ENCODE measurements at regions not wholly inside any gene's neighbourhood (a gene's known extent, or its start where the extent isn't known, plus 50 kb on each side); places are given as distances from the start of the nearest gene placed in this dataset.

GRCh38 chr5:124644138-124644537 lies 102.3 kb downstream of the ZNF608 start:
- no peaks in the 10 kb centered on the region for H3K27me3 ChIP-seq (ENCODE audit: insufficient read depth, low read length)
- H2BK120ac ChIP-seq (ENCODE audit: low read depth, low read length, poor library complexity, severe bottlenecking), result no peak overlapping the region
- no peak overlapping the region for H2BK20ac ChIP-seq (ENCODE audit: low read depth, low read length, poor library complexity, severe bottlenecking)
- no peaks in the 10 kb centered on the region for H4K20me1 ChIP-seq (ENCODE audit: control insufficient read depth, insufficient read depth, insufficient read length)
- no peak overlapping the region for H4K91ac ChIP-seq (ENCODE audit: insufficient read length, low read depth, low read length)
- H2BK12ac ChIP-seq (ENCODE audit: insufficient read length, low read depth, low read length), result no peak overlapping the region
- H3K9me3 Mint-ChIP-seq, result no peaks in the 10 kb centered on the region
- H3K9me3 ChIP-seq (ENCODE audit: control insufficient read depth, low read depth, low read length), result no peaks in the 10 kb centered on the region
- H2BK5ac ChIP-seq (ENCODE audit: insufficient read length, low read length), result no peak overlapping the region
- no peak overlapping the region for H3T11ph ChIP-seq (ENCODE audit: low read length)
- H3K4me2 ChIP-seq (ENCODE audit: insufficient read depth, insufficient read length, low read length), result no peak overlapping the region
- H3K27ac ChIP-seq (ENCODE audit: insufficient read length, low read depth, low read length), result no peak overlapping the region
- no peak overlapping the region for H3K18ac ChIP-seq (ENCODE audit: insufficient read length, low read depth, low read length)
- TF ChIP-seq, protein P1, sequence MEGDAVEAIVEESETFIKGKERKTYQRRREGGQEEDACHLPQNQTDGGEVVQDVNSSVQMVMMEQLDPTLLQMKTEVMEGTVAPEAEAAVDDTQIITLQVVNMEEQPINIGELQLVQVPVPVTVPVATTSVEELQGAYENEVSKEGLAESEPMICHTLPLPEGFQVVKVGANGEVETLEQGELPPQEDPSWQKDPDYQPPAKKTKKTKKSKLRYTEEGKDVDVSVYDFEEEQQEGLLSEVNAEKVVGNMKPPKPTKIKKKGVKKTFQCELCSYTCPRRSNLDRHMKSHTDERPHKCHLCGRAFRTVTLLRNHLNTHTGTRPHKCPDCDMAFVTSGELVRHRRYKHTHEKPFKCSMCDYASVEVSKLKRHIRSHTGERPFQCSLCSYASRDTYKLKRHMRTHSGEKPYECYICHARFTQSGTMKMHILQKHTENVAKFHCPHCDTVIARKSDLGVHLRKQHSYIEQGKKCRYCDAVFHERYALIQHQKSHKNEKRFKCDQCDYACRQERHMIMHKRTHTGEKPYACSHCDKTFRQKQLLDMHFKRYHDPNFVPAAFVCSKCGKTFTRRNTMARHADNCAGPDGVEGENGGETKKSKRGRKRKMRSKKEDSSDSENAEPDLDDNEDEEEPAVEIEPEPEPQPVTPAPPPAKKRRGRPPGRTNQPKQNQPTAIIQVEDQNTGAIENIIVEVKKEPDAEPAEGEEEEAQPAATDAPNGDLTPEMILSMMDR (conservative IDR thresholded peaks at IDR 0.05), result no peak
- peaks cover 63 to 72% of the 10 kb centered on the region in 2 experiments for H3K4me1 Mint-ChIP-seq
- peaks cover 49 to 78% (median 65%) of the 10 kb centered on the region in 3 experiments for H3K36me3 Mint-ChIP-seq (ENCODE audit: insufficient read depth in 1 of 3, low read depth in 3 of 3)
- no peak overlapping the region for H4K5ac ChIP-seq (ENCODE audit: insufficient read length, low read depth, low read length)
- no peak overlapping the region for H4K8ac ChIP-seq (replicated peaks; ENCODE audit: insufficient read length, low read depth, low read length)
- no peak overlapping the region for H3K9ac ChIP-seq (ENCODE audit: extremely low read depth, insufficient read length, low read length)
- H3K14ac ChIP-seq (ENCODE audit: insufficient read depth, low read length), result no peak overlapping the region
- peak overlapping the region; percentile 65 to 85 (median 83); a peak in 6 of 7 replicates for H3K27ac Mint-ChIP-seq
- H3K56ac ChIP-seq (ENCODE audit: insufficient read length, low read depth, low read length), result no peak overlapping the region
- no peaks in the 10 kb centered on the region for H3K79me2 ChIP-seq (ENCODE audit: insufficient read depth, low read length)
- H2AFZ ChIP-seq (ENCODE audit: low read length), result no peak overlapping the region
- no peaks in the 10 kb centered on the region for H3K23me2 ChIP-seq (ENCODE audit: insufficient read length, low read depth, low read length, poor library complexity, severe bottlenecking)
- no peak overlapping the region for H2BK15ac ChIP-seq (ENCODE audit: low read depth, low read length)
- H3K4me3 Mint-ChIP-seq, result peak overlapping the region in 1 of 2 experiments; percentile 42; a peak in 1 of 5 replicates
- no peaks in the 10 kb centered on the region; the same call in 1 of the 2 replicates for H3K27me3 Mint-ChIP-seq (ENCODE audit: low read depth)
- no peak overlapping the region for H2AK5ac ChIP-seq (ENCODE audit: insufficient read length, low read length)
- no peak for DNase-seq
- peaks cover 13% of the 10 kb centered on the region; the same call in 1 of the 2 replicates for H3K4me1 ChIP-seq (ENCODE audit: insufficient read depth, low read length)
- no CpG with 5 or more reads among the region's 9 CpGs for WGBS (ENCODE audit: extremely low coverage, insufficient read length, low lambda C conversion rate)
- no peaks in the 10 kb centered on the region for H3K79me1 ChIP-seq (ENCODE audit: insufficient read depth, low read depth, low read length, poor library complexity, severe bottlenecking)
- H3K4ac ChIP-seq (ENCODE audit: low read depth, low read length), result no peak overlapping the region
- H3K23ac ChIP-seq (ENCODE audit: insufficient read length, low read depth, low read length), result no peak overlapping the region
